GM23338 (cell line): ENCODE measurements at regions not wholly inside any gene's neighbourhood (a gene's known extent, or its start where the extent isn't known, plus 50 kb on each side); places are given as distances from the start of the nearest gene placed in this dataset.

Source experiments
- ATAC-seq: fragments of 200-7000 bp; cut with Tn5 transposase; 3 replicates; pipeline ENCODE4 v1.9.1; 2020
- DNase-seq: peaks from one replicate; pipeline ENCODE4 v3.0.0-alpha.2; 2015; ENCODE audit warnings: low spot score
- H2AFZ ChIP-seq: fragments of 200-600 bp; sonication (generic); 2 replicates; pipeline ENCODE4 v1.8.0; 2016; ENCODE audit warnings: antibody characterized with exemption, mild to moderate bottlenecking, moderate library complexity
- H3F3A ChIP-seq: fragments of 200-600 bp; sonication (generic); replicated peaks from 2 replicates; pipeline ENCODE4 v1.8.0; 2017; ENCODE audit warnings: antibody characterized with exemption, mixed run types, low read depth
- H3K27ac ChIP-seq: fragments of 200-600 bp; sonication (generic); 2 replicates; pipeline ENCODE4 v1.6.1; 2016; ENCODE audit warnings: low read depth
- H3K27me3 ChIP-seq: fragments of 200-600 bp; sonication (generic); 2 replicates; pipeline ENCODE4 v1.8.0; 2016; ENCODE audit warnings: mild to moderate bottlenecking, mixed run types, moderate library complexity; ENCODE audit not compliant: insufficient read depth
- H3K36me3 ChIP-seq: fragments of 200-600 bp; sonication (generic); 2 replicates; pipeline ENCODE4 v1.8.0; 2016; ENCODE audit warnings: mild to moderate bottlenecking; ENCODE audit not compliant: insufficient read depth
- H3K4me1 ChIP-seq: fragments of 200-600 bp; sonication (generic); 2 replicates; pipeline ENCODE4 v1.8.0; 2016; ENCODE audit warnings: mild to moderate bottlenecking, moderate library complexity; ENCODE audit not compliant: insufficient read depth
- H3K4me2 ChIP-seq: fragments of 200-600 bp; sonication (generic); 2 replicates; pipeline ENCODE4 v1.7.1; 2017; ENCODE audit warnings: mixed run types
- H3K4me3 ChIP-seq: fragments of 200-600 bp; sonication (generic); 2 replicates; pipeline ENCODE4 v1.6.1; 2016; ENCODE audit warnings: mixed run types
- H3K79me2 ChIP-seq: fragments of 200-600 bp; sonication (generic); replicated peaks from 2 replicates; pipeline ENCODE4 v1.8.0; 2017; ENCODE audit warnings: mild to moderate bottlenecking; ENCODE audit not compliant: insufficient read depth
- H3K9me2 ChIP-seq: fragments of 200-600 bp; sonication (generic); 2 replicates; pipeline ENCODE4 v1.8.0; 2017; ENCODE audit not compliant: insufficient read depth
- H4K20me1 ChIP-seq: fragments of 200-600 bp; sonication (generic); replicated peaks from 2 replicates; pipeline ENCODE4 v1.8.0; 2017; ENCODE audit warnings: mild to moderate bottlenecking; ENCODE audit not compliant: insufficient read depth
- H3K27ac Mint-ChIP-seq: 2 replicates; pipeline ENCODE4 v1.8.0; 2020; ENCODE audit warnings: inconsistent platforms, mild to moderate bottlenecking, moderate library complexity, mixed read lengths
- H3K27me3 Mint-ChIP-seq: 3 replicates; pipeline ENCODE4 v1.8.0; 2022; ENCODE audit warnings: low read depth, mild to moderate bottlenecking, moderate library complexity, mixed read lengths, inconsistent platforms; ENCODE audit not compliant: insufficient read depth, poor library complexity
- H3K36me3 Mint-ChIP-seq: 3 replicates; pipeline ENCODE4 v1.8.0; 2021; ENCODE audit warnings: low read depth, mild to moderate bottlenecking, inconsistent platforms, moderate library complexity, mixed read lengths
- H3K4me1 Mint-ChIP-seq: 3 replicates; pipeline ENCODE4 v1.8.0; 2020; ENCODE audit warnings: mild to moderate bottlenecking, inconsistent platforms, mixed read lengths
- H3K4me3 Mint-ChIP-seq: 3 replicates; pipeline ENCODE4 v1.8.0; 2021; ENCODE audit warnings: moderate library complexity, mild to moderate bottlenecking, inconsistent platforms, mixed read lengths
- H3K9me3 Mint-ChIP-seq: 3 replicates; pipeline ENCODE4 v1.8.0; 2020; ENCODE audit warnings: moderate library complexity, mild to moderate bottlenecking, inconsistent platforms, mixed read lengths
- CTCF ChIP-seq, 2 experiments: fragments of 200-600 bp in 1 of 2; sonication (generic) in 1 of 2; conservative IDR thresholded peaks; 2 replicates each; pipeline versions ENCODE4 v1.5.1 to v1.6.1; 2016 to 2017; ENCODE audit warnings: antibody characterized with exemption in 2 of 2, low read depth in 2 of 2, mild to moderate bottlenecking in 2 of 2, moderate library complexity in 1 of 2
- ETS1 ChIP-seq: IDR thresholded peaks from 2 replicates; pipeline ENCODE4 v1.6.1; 2016; ENCODE audit warnings: antibody characterized with exemption
- EZH2 ChIP-seq: fragments of 200-600 bp; sonication (generic); IDR thresholded peaks from one replicate; pipeline ENCODE4 v1.8.0; 2017; ENCODE audit warnings: antibody characterized with exemption, mild to moderate bottlenecking, low read depth; ENCODE audit not compliant: unreplicated experiment
- EZH2phosphoT487 ChIP-seq: fragments of 200-600 bp; sonication (generic); IDR thresholded peaks from one replicate; pipeline ENCODE4 v1.8.1; 2018; ENCODE audit warnings: antibody characterized with exemption; ENCODE audit not compliant: unreplicated experiment
- JUNB ChIP-seq: IDR thresholded peaks from one replicate; pipeline ENCODE4 v1.6.1; 2016; ENCODE audit warnings: antibody characterized with exemption; ENCODE audit not compliant: unreplicated experiment
- NANOG ChIP-seq: IDR thresholded peaks from 2 replicates; pipeline ENCODE4 v1.6.1; 2016; ENCODE audit warnings: antibody characterized with exemption, borderline replicate concordance
- POLR2AphosphoS5 ChIP-seq: IDR thresholded peaks from 2 replicates; pipeline ENCODE4 v1.6.1; 2016; ENCODE audit warnings: antibody characterized with exemption, low read depth
- REST ChIP-seq: IDR thresholded peaks from one replicate; pipeline ENCODE4 v1.6.1; 2018; ENCODE audit warnings: antibody characterized with exemption; ENCODE audit not compliant: unreplicated experiment
- STAT1 ChIP-seq: IDR thresholded peaks from one replicate; pipeline ENCODE4 v1.6.1; 2016; ENCODE audit warnings: antibody characterized with exemption; ENCODE audit not compliant: unreplicated experiment
- ZNF114 ChIP-seq: fragments of 250-450 bp; sonication (Bioruptor Pico); IDR thresholded peaks from 2 replicates; pipeline ENCODE4 v1.5.0; 2020; ENCODE audit warnings: mild to moderate bottlenecking, moderate library complexity

- TF ChIP-seq CTCF (conservative IDR thresholded peaks at IDR 0.05; ENCODE audit: low read depth in 2 of 2) (no peak), STAT1 (no peak), POLR2AphosphoS5 (no peak)
These were observed 147.6 kb downstream of the TRMT11 start (continued) for GRCh38 chr6:126133984-126134383.

GRCh38 chr6:126134491-126134890 is 148.2 kb downstream of the TRMT11 start:
- no peak for ATAC-seq
- Mint-ChIP-seq H3K4me3 (no peak overlapping the region), H3K9me3 (0 out of 3 replicates have a peak, but pooled peaks cover 11% of the 10 kb centered on the region), H3K4me1 (no peaks in the 10 kb centered on the region; the same call in 1 of the 3 replicates), H3K36me3 (peaks cover 19% of the 10 kb centered on the region; the same call in 2 of the 3 replicates), H3K27me3 (no peaks in the 10 kb centered on the region), H3K27ac (no peak overlapping the region)
- no peak overlapping the region for H3K4me3 ChIP-seq
- H3K4me2 ChIP-seq, result no peak overlapping the region
- H3K79me2 ChIP-seq, result no peaks in the 10 kb centered on the region
- no peaks in the 10 kb centered on the region for H3F3A ChIP-seq
- H3K27me3 ChIP-seq, result no peaks in the 10 kb centered on the region
- TF ChIP-seq ZNF114 (CRISPR knock-in tag), result no peak
- H3K27ac ChIP-seq, result no peak overlapping the region
- H3K4me1 ChIP-seq, result peaks cover 11% of the 10 kb centered on the region
- no peak overlapping the region for H2AFZ ChIP-seq
- DNase-seq, result no peak
- no peaks in the 10 kb centered on the region for H3K9me2 ChIP-seq
- H3K36me3 ChIP-seq, result no peaks in the 10 kb centered on the region
- H4K20me1 ChIP-seq, result no peaks in the 10 kb centered on the region

- peaks cover 4% of the 10 kb centered on the region; the same call in 1 of the 3 replicates for H3K4me1 Mint-ChIP-seq
- no peak overlapping the region for H3K4me3 Mint-ChIP-seq
- H3K36me3 Mint-ChIP-seq, result peaks cover 10% of the 10 kb centered on the region; the same call in 2 of the 3 replicates
- H3K27ac Mint-ChIP-seq, result no peak overlapping the region
- Histone ChIP-seq H4K20me1 (no peaks in the 10 kb centered on the region), H3K4me1 (peaks cover 11% of the 10 kb centered on the region; the same call in 1 of the 2 replicates), H3K4me3 (no peak overlapping the region), H3K36me3 (no peaks in the 10 kb centered on the region), H3F3A (no peaks in the 10 kb centered on the region), H3K27ac (no peak overlapping the region), H3K27me3 (no peaks in the 10 kb centered on the region), H3K79me2 (no peaks in the 10 kb centered on the region), H3K4me2 (no peak overlapping the region), H3K9me2 (no peaks in the 10 kb centered on the region), H2AFZ (no peak overlapping the region)
- no peak for ATAC-seq
- 0 out of 3 replicates have a peak, but pooled peaks cover 10% of the 10 kb centered on the region for H3K9me3 Mint-ChIP-seq
- DNase-seq, result no peak
- no peaks in the 10 kb centered on the region for H3K27me3 Mint-ChIP-seq
- TF ChIP-seq NANOG, result no peak
- no peak for TF ChIP-seq ZNF114 (CRISPR knock-in tag)
- TF ChIP-seq REST, result no peak
- no peak for TF ChIP-seq POLR2AphosphoS5
- no peak for TF ChIP-seq STAT1
- TF ChIP-seq EZH2phosphoT487, result no peak
- no peak for TF ChIP-seq EZH2
- TF ChIP-seq ETS1, result no peak
- TF ChIP-seq CTCF (conservative IDR thresholded peaks at IDR 0.05; ENCODE audit: low read depth in 2 of 2), result no peak
- no peak for TF ChIP-seq JUNB
These were observed 153.7 kb downstream of the TRMT11 start for GRCh38 chr6:126140015-126140414.
